MM.1S (cell line): ENCODE measurements at regions not wholly inside any gene's neighbourhood (a gene's known extent, or its start where the extent isn't known, plus 50 kb on each side); places are given as distances from the start of the nearest gene placed in this dataset.

ENCODE experiments used
- DNase-seq: peaks from one replicate; pipeline ENCODE4 v3.0.0-alpha.2; 2015
- H2AFZ ChIP-seq: fragments of 300-600 bp; sonication (generic); 2 replicates; pipeline ENCODE4 v1.6.0; 2016; ENCODE audit warnings: antibody characterized with exemption, low read length
- H3F3A ChIP-seq: fragments of 300-600 bp; sonication (generic); 2 replicates; pipeline ENCODE4 v1.6.1; 2016; ENCODE audit warnings: mild to moderate bottlenecking, antibody characterized with exemption, low read length, moderate library complexity, mixed read lengths; ENCODE audit not compliant: insufficient read depth
- H3K27ac ChIP-seq: fragments of 300-600 bp; sonication (generic); 2 replicates; pipeline ENCODE4 v1.5.1; 2016; ENCODE audit warnings: mild to moderate bottlenecking, low read length
- H3K27me3 ChIP-seq: fragments of 300-600 bp; sonication (generic); replicated peaks from 2 replicates; pipeline ENCODE4 v1.6.0; 2016; ENCODE audit warnings: low read length; ENCODE audit not compliant: insufficient read depth
- H3K36me3 ChIP-seq: fragments of 300-600 bp; sonication (generic); replicated peaks from 2 replicates; pipeline ENCODE4 v1.6.1; 2016; ENCODE audit warnings: mild to moderate bottlenecking, low read length, mixed read lengths; ENCODE audit not compliant: insufficient read depth
- H3K4me1 ChIP-seq: fragments of 300-600 bp; sonication (generic); 2 replicates; pipeline ENCODE4 v1.6.1; 2016; ENCODE audit warnings: low read length, mixed read lengths
- H3K4me2 ChIP-seq: fragments of 300-600 bp; sonication (generic); 2 replicates; pipeline ENCODE4 v1.6.0; 2016; ENCODE audit warnings: low read depth, low read length
- H3K4me3 ChIP-seq: fragments of 300-600 bp; sonication (generic); 2 replicates; pipeline ENCODE4 v1.5.1; 2016; ENCODE audit warnings: low read length, mixed read lengths
- H3K79me2 ChIP-seq: fragments of 300-600 bp; sonication (generic); 2 replicates; pipeline ENCODE4 v1.6.1; 2016; ENCODE audit warnings: mixed run types, low read length, mixed read lengths
- H3K9ac ChIP-seq: fragments of 300-600 bp; sonication (generic); 2 replicates; pipeline ENCODE4 v1.6.1; 2016; ENCODE audit warnings: low read length, mixed read lengths
- H3K9me2 ChIP-seq: fragments of 300-600 bp; sonication (generic); replicated peaks from 2 replicates; pipeline ENCODE4 v1.6.1; 2016; ENCODE audit warnings: mild to moderate bottlenecking, low read length, mixed read lengths; ENCODE audit not compliant: insufficient read depth
- H3K9me3 ChIP-seq: fragments of 300-600 bp; sonication (generic); replicated peaks from 2 replicates; pipeline ENCODE4 v1.6.1; 2016; ENCODE audit warnings: mild to moderate bottlenecking, low read length, mixed read lengths; ENCODE audit not compliant: insufficient read depth
- H4K20me1 ChIP-seq: fragments of 300-600 bp; sonication (generic); 2 replicates; pipeline ENCODE4 v1.6.1; 2016; ENCODE audit warnings: mild to moderate bottlenecking, low read length, moderate library complexity, mixed read lengths; ENCODE audit not compliant: insufficient read depth
- EZH2 ChIP-seq: fragments of 300-600 bp; sonication (generic); optimal IDR thresholded peaks from 2 replicates; pipeline ENCODE3; 2017; ENCODE audit warnings: low read depth, mild to moderate bottlenecking, antibody characterized with exemption, low read length, mixed read lengths
- EZH2phosphoT487 ChIP-seq: fragments of 300-600 bp; sonication (generic); IDR thresholded peaks from 2 replicates; pipeline ENCODE4 v1.6.1; 2018; ENCODE audit warnings: antibody characterized with exemption, low read length
- TF ChIP-seq, protein P1 (sequence below): fragments of 300-600 bp; sonication (generic); IDR thresholded peaks from 2 replicates; pipeline ENCODE4 v1.5.1; 2016; ENCODE audit warnings: antibody characterized with exemption, low read length, mixed read lengths

DNA sequence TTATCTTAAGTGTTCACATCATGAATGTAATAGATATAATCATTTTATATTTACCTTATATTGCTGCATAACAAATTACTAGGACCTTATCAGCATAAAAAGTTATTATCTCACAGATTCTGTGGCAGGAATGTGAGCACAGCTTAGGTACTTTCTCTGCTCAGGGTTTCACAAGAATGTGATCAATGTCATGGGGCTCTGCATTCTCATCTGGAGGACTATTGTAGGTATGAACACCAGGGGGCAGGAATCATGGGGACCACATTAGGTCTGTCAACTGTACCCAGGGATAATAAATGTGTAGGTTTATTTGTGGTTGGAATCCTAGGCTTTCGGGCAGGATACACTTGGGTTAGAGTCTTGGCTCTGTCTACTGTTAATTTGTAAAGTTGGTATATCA lies 519.2 kb downstream of the ARAP2 start:
- Histone ChIP-seq H3K27me3 (no peaks in the 10 kb centered on the region), H3K27ac (no peak overlapping the region), H3F3A (no peaks in the 10 kb centered on the region), H3K4me3 (no peak overlapping the region), H2AFZ (no peak overlapping the region), H3K9me3 (no peaks in the 10 kb centered on the region), H3K79me2 (no peaks in the 10 kb centered on the region), H3K9me2 (no peaks in the 10 kb centered on the region), H3K4me1 (no peaks in the 10 kb centered on the region), H3K9ac (no peak overlapping the region), H3K36me3 (0 out of 2 replicates have a peak, but pooled peaks cover 3% of the 10 kb centered on the region), H4K20me1 (no peaks in the 10 kb centered on the region), H3K4me2 (no peak overlapping the region)
- no peak for DNase-seq
- TF ChIP-seq EZH2 (no peak), EZH2phosphoT487 (no peak)
- TF ChIP-seq, protein P1, sequence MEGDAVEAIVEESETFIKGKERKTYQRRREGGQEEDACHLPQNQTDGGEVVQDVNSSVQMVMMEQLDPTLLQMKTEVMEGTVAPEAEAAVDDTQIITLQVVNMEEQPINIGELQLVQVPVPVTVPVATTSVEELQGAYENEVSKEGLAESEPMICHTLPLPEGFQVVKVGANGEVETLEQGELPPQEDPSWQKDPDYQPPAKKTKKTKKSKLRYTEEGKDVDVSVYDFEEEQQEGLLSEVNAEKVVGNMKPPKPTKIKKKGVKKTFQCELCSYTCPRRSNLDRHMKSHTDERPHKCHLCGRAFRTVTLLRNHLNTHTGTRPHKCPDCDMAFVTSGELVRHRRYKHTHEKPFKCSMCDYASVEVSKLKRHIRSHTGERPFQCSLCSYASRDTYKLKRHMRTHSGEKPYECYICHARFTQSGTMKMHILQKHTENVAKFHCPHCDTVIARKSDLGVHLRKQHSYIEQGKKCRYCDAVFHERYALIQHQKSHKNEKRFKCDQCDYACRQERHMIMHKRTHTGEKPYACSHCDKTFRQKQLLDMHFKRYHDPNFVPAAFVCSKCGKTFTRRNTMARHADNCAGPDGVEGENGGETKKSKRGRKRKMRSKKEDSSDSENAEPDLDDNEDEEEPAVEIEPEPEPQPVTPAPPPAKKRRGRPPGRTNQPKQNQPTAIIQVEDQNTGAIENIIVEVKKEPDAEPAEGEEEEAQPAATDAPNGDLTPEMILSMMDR: no peak

DNA sequence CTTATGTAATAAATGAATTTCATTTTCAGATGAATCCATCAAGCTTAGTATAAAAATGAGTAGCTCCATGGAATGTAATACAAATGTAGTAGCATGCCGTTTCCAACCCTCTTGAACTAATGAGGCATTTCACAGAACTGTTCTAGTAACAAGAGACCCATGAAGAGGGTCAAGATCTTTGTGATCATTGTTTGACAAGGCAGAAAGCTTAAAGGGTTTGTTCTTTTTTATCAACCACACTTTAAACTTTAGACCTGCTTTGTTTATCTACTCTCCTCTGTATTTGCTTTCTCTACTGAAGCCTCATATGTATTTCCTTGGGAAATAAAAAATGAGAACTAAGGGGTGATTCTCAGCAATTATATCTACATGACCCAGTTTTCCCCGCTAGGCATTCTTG lies 513.9 kb downstream of the ARAP2 start:
- H3K27me3 ChIP-seq: no peaks in the 10 kb centered on the region
- no peaks in the 10 kb centered on the region for H3K9me2 ChIP-seq
- DNase-seq: no peak
- H3K79me2 ChIP-seq: no peaks in the 10 kb centered on the region
- H3K9ac ChIP-seq: no peak overlapping the region
- no peaks in the 10 kb centered on the region for H3K4me1 ChIP-seq
- H3K4me2 ChIP-seq: no peak overlapping the region
- H3K9me3 ChIP-seq: no peaks in the 10 kb centered on the region
- no peaks in the 10 kb centered on the region for H3K36me3 ChIP-seq
- no peaks in the 10 kb centered on the region for H4K20me1 ChIP-seq
- no peak overlapping the region for H3K4me3 ChIP-seq
- TF ChIP-seq EZH2phosphoT487: no peak
- TF ChIP-seq, protein P1: no peak
- TF ChIP-seq EZH2: no peak
- H3K27ac ChIP-seq: no peak overlapping the region
- no peaks in the 10 kb centered on the region for H3F3A ChIP-seq
- no peak overlapping the region for H2AFZ ChIP-seq

DNA sequence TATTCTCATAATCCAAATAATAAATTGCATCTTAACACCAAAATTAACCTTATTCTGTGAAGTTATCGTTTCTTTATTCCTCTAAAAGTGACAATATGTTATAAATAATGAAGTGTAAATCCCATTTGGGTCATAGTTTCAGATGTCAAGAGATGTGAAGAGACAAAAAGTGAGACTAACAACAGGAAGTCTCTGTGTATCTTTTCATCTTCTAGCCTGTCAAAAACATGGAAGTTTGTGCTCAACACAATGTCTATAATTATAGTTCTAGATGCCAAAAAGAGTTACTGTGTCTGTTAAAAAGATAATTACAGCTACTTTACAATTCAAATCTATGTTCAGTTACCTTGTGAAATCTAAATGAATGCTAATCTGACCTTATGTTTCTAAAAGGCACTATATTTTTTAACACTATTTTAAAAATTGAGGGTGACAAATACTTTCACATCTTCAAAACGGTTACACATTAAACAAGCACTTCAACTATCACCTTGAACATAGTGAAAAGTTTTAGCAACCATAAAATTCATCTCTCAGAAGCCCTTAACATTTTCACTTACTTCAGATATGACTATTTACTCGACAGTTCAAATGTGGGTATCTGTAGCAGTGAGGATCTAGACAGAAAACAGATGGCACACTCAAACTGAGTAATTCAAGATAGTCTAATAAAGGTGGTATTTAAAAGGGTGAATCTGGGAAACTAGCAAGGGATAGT lies 509.8 kb downstream of the ARAP2 start:
- H3K27ac ChIP-seq: no peak overlapping the region
- DNase-seq: no peak
- no peak overlapping the region for H2AFZ ChIP-seq
- H4K20me1 ChIP-seq: no peaks in the 10 kb centered on the region
- H3K79me2 ChIP-seq: no peaks in the 10 kb centered on the region
- H3K27me3 ChIP-seq: no peaks in the 10 kb centered on the region
- no peaks in the 10 kb centered on the region for H3K9me2 ChIP-seq
- H3K9me3 ChIP-seq: no peaks in the 10 kb centered on the region
- no peaks in the 10 kb centered on the region for H3K36me3 ChIP-seq
- TF ChIP-seq EZH2 (no peak), EZH2phosphoT487 (no peak)
- TF ChIP-seq, protein P1: no peak
- H3F3A ChIP-seq: no peaks in the 10 kb centered on the region
- H3K4me1 ChIP-seq: no peaks in the 10 kb centered on the region
- no peak overlapping the region for H3K9ac ChIP-seq
- no peak overlapping the region for H3K4me3 ChIP-seq
- H3K4me2 ChIP-seq: no peak overlapping the region
